GM20000 (cell line): ENCODE measurements at regions not wholly inside any gene's neighbourhood (a gene's known extent, or its start where the extent isn't known, plus 50 kb on each side); places are given as distances from the start of the nearest gene placed in this dataset.

ENCODE experiments used
- DNase-seq: peaks from one replicate; pipeline ENCODE4 v3.0.0; 2012; ENCODE audit warnings: low spot score
- TF ChIP-seq, protein P1 (sequence below): IDR thresholded peaks from 2 replicates; pipeline ENCODE4 v1.5.1; 2012; ENCODE audit warnings: mild to moderate bottlenecking, control low read depth; ENCODE audit errors: extremely low read depth, missing control alignments

DNA sequence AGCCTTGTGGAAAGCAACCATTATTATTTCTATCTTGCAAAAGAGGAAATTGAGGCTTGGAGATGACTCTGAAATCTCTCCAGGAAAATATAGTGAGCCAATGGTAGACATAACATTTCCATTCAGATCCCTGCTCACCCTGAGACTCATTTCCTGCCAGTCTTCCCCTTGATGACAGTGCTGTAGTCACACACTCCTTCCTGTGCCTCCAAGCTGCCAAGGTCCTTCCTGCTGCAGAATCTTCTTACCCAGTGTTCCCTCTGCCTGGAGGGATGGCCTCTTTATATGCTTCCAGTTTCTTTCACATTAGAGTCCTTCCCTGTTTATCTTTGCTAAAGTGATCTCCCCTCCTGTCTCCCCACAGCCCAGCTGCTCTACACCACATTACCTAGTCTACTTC lies 648.1 kb downstream of the TOX3 start:
- DNase-seq: no peak
- TF ChIP-seq, protein P1, sequence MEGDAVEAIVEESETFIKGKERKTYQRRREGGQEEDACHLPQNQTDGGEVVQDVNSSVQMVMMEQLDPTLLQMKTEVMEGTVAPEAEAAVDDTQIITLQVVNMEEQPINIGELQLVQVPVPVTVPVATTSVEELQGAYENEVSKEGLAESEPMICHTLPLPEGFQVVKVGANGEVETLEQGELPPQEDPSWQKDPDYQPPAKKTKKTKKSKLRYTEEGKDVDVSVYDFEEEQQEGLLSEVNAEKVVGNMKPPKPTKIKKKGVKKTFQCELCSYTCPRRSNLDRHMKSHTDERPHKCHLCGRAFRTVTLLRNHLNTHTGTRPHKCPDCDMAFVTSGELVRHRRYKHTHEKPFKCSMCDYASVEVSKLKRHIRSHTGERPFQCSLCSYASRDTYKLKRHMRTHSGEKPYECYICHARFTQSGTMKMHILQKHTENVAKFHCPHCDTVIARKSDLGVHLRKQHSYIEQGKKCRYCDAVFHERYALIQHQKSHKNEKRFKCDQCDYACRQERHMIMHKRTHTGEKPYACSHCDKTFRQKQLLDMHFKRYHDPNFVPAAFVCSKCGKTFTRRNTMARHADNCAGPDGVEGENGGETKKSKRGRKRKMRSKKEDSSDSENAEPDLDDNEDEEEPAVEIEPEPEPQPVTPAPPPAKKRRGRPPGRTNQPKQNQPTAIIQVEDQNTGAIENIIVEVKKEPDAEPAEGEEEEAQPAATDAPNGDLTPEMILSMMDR: no peak

DNA sequence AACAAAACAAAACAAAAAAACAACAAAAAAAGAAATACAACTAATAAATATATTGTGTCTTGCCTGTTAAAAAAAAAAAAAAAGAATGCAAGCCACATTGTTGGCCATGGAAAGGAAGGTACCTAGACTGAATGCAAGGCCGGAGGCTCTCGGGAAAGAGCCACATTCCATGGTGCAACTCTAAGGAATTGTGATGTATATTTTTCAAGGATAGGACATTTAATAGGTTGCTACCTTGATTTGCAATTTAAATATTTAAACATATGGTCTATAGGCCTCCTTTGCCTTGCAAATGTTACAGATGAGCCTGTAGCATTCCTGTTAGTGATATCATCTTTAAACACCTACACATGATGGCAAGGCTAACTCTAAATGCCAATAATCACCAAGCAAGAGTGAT lies 650.9 kb downstream of the TOX3 start:
- DNase-seq: no peak
- TF ChIP-seq, protein P1: no peak

DNA sequence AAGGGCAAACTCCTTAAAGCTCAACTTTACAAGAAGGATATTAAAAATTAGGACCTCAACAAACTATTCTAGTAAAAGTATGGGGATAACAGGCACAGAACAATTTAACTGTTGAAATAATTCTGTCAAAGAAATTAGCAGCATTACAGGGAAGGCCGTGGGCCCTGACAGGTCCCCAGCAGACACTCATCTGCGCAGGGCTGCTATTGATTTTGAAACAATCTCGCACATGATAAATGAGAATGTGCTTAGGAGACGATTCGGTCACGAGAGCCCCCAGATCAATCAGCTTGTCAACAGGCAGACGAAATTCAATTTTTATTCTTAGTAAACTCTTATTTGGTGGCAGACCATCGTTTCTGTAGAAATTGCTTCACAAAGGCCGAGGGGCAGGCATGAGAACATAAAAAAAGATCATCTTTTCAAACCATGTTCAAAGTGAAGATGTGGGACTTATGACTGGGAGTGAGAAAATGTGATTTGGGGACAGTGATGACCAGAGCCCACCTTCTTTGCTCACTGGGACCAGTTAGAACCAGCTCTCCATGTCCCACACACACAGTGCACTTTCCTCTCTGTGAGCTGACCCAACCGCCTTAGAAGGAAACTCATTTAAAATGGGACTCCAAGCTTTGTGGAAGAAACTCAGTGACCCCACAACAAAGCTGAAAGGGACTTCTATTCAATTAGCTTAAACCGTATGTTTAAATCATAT lies 654.5 kb downstream of the TOX3 start:
- TF ChIP-seq, protein P1: no peak
- DNase-seq: no peak

DNA sequence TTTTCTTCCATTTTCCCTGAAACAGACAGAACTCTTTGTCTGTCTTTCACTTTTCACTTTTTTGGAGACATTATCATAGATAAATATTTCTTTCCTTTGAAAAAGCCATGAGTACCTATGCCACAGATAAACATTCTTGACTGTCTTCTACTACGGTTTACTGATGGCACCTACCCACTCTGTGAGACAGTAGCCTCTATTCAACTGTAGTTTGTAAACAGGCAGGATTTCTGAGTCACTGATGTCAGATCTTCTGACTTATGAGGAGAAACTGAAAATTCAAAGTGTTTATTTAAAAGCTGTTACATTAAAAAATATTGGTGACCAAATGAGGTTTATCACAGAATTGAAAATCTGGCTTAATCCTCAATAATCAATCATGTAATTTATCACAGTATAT lies 658.4 kb downstream of the TOX3 start:
- TF ChIP-seq, protein P1: no peak

DNA sequence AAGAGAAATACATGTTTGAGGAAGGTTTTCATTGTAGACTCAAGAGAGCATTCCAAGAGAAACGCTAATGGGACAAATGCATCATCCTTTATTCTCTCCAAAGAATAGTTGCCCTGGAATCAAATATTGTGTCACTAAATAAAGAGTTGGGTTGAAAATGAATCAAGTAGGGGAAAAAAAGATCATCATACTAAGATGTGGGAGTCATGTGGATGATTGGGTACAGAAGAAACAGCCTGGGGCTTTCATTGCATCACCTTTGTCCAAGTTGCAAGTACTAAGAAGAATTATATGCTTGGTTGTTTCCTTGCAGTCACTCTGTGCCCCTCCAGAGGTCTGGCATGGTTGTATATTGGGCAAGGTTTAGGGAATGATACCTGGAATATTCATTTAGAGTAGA lies 658.9 kb downstream of the TOX3 start:
- TF ChIP-seq, protein P1: no peak
- DNase-seq: no peak

More for the DNA sequence above, 658.4 kb downstream of the TOX3 start:
- DNase-seq: no peak

DNA sequence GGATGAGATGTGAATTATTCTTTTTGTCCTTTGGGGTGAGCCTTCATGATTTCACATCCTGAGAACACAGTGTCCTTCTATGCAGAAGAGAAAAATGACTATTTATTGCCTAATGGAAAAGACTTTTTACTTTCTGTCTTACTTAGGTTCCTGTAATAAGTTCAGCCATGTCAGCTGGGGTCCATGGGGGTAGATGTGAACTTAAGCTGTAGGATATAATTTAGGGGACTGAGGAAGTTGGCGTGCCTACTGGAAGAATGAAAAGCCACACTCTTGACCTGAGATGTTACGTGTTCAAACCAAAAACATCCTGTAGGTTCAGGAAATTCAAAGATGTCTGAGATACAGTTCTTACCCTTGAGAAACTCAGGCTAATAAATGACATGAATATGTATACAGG lies 660.5 kb downstream of the TOX3 start:
- TF ChIP-seq, protein P1: no peak
- DNase-seq: no peak

DNA sequence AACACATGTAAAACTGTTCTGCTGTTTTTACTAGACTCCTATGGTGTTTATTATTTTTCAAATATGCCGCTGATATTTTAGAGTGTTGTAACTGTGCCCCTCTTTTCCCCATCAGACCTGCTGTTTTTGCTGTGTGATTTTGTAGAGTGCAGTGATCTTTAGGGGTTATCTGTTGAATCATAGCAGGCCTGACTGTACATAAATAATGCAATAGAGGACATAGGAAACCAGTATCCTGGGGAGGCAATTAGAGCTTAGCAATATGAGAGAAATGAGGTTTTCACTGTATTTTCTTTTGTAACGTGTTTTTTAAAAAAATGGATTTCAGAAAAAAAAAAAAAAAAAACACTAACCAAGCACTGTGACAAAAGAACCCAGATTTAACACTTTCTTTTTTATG lies 662.2 kb downstream of the TOX3 start:
- no peak for DNase-seq
- TF ChIP-seq, protein P1: no peak
